Right lobe of liver (tissue), 4 donors: ENCODE measurements at regions not wholly inside any gene's neighbourhood (a gene's known extent, or its start where the extent isn't known, plus 50 kb on each side); places are given as distances from the start of the nearest gene placed in this dataset.

ENCODE experiments used
- POLR2A ChIP-seq: fragments of 450-650 bp; IDR thresholded peaks from one replicate; pipeline ENCODE4 v1.6.1; 2017; ENCODE audit warnings: antibody characterized with exemption, mild to moderate bottlenecking
- TF ChIP-seq, protein P1 (sequence below), 4 donors: fragments of 200-600 bp in 3 of 4; fragments of 450-650 bp in 1 of 4; IDR thresholded peaks; one replicate each; pipeline versions ENCODE4 v1.5.1 to v1.8.0; 2016 to 2022; ENCODE audit warnings: antibody characterized with exemption in 4 of 4, mild to moderate bottlenecking in 2 of 4
- donor health status: DM: no; HTN: no; CAD: no.
- donor health status: DM: no; HTN: no; CAD: no.
- donor health status: DM: no; HTN: yes; CAD: no.

DNA sequence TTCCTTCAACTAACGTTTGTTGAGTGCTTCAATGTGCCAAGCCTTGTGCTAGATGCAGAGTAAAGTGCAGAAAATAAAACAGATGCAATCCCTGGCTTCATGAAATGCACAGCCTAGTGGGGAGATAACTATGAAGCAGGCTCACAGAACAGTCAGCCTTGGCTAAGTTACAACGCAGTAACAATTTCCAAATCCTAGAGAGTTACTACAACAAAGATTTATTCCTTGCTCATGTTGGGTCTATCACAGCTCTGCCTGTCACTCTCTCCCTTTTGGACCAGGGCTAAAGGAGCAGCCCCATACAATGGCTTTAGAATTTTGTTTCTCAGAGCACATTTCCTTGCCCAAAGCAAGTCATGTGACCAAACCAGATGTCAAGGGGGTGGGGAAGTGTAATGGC, 359.8 kb downstream of the ZNF326 start:
- TF ChIP-seq, protein P1, sequence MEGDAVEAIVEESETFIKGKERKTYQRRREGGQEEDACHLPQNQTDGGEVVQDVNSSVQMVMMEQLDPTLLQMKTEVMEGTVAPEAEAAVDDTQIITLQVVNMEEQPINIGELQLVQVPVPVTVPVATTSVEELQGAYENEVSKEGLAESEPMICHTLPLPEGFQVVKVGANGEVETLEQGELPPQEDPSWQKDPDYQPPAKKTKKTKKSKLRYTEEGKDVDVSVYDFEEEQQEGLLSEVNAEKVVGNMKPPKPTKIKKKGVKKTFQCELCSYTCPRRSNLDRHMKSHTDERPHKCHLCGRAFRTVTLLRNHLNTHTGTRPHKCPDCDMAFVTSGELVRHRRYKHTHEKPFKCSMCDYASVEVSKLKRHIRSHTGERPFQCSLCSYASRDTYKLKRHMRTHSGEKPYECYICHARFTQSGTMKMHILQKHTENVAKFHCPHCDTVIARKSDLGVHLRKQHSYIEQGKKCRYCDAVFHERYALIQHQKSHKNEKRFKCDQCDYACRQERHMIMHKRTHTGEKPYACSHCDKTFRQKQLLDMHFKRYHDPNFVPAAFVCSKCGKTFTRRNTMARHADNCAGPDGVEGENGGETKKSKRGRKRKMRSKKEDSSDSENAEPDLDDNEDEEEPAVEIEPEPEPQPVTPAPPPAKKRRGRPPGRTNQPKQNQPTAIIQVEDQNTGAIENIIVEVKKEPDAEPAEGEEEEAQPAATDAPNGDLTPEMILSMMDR (IDR thresholded peaks at IDR 0.05): no peak
- no peak for TF ChIP-seq POLR2A
